HFFc6 (cell line): ENCODE measurements at regions not wholly inside any gene's neighbourhood (a gene's known extent, or its start where the extent isn't known, plus 50 kb on each side); places are given as distances from the start of the nearest gene placed in this dataset.
"Not testable (repeated sequence)": the region's sequence is repeated elsewhere in the genome, so short reads cannot be mapped to it uniquely, and the experiment has no call there.

Source experiments
- DNase-seq: peaks from one replicate; pipeline ENCODE4 v3.0.0-alpha.2; 2018
- H3K27ac Mint-ChIP-seq: 2 replicates; pipeline ENCODE4 v1.8.0; 2020; ENCODE audit warnings: mild to moderate bottlenecking, mixed read lengths
- H3K27me3 Mint-ChIP-seq: 2 replicates; pipeline ENCODE4 v1.8.0; 2021; ENCODE audit warnings: mild to moderate bottlenecking, moderate library complexity, mixed read lengths; ENCODE audit not compliant: insufficient read depth
- H3K36me3 Mint-ChIP-seq: 2 replicates; pipeline ENCODE4 v1.8.0; 2021; ENCODE audit warnings: low read depth, mixed read lengths
- H3K4me1 Mint-ChIP-seq: 2 replicates; pipeline ENCODE4 v1.8.0; 2020; ENCODE audit warnings: low read depth, mixed read lengths
- H3K4me3 Mint-ChIP-seq: 2 replicates; pipeline ENCODE4 v1.8.0; 2020; ENCODE audit warnings: mild to moderate bottlenecking, moderate library complexity, mixed read lengths
- H3K9me3 Mint-ChIP-seq: 2 replicates; pipeline ENCODE4 v1.8.0; 2020; ENCODE audit warnings: mild to moderate bottlenecking, mixed read lengths
- CTCF ChIP-seq: fragments of 200-600 bp; sonication (generic); IDR thresholded peaks from 2 replicates; pipeline ENCODE4 v1.5.0; 2021; ENCODE audit warnings: antibody characterized with exemption, mild to moderate bottlenecking

GRCh38 chr22:34414467-34415440 lies 494.5 kb upstream of the LARGE1 start:
- TF ChIP-seq CTCF = peak; percentile 45; the same call in 1 of the 2 replicates
- H3K36me3 Mint-ChIP-seq = peaks cover 7% of the 10 kb centered on the region; the same call in 1 of the 2 replicates
- H3K4me1 Mint-ChIP-seq = no peaks in the 10 kb centered on the region
- no peak overlapping the region for H3K27ac Mint-ChIP-seq
- peaks cover 45% of the 10 kb centered on the region for H3K9me3 Mint-ChIP-seq
- DNase-seq = no peak
- H3K4me3 Mint-ChIP-seq = no peak overlapping the region
- H3K27me3 Mint-ChIP-seq = no peaks in the 10 kb centered on the region; the same call in 1 of the 2 replicates

- Mint-ChIP-seq H3K4me1 (no peaks in the 10 kb centered on the region), H3K27ac (no peak overlapping the region), H3K27me3 (no peaks in the 10 kb centered on the region; the same call in 1 of the 2 replicates), H3K9me3 (peaks cover 50% of the 10 kb centered on the region), H3K36me3 (peaks cover 7% of the 10 kb centered on the region; the same call in 1 of the 2 replicates), H3K4me3 (no peak overlapping the region)
- no peak for TF ChIP-seq CTCF
- no peak for DNase-seq
Measured at GRCh38 chr22:34416022-34416860, 496.0 kb upstream of the LARGE1 start.

GRCh38 chr22:34422948-34423347 lies 502.7 kb upstream of the LARGE1 start:
- DNase-seq, H3K4me3 Mint-ChIP-seq, H3K36me3 Mint-ChIP-seq, H3K27me3 Mint-ChIP-seq, H3K27ac Mint-ChIP-seq, H3K4me1 Mint-ChIP-seq: not testable (repeated sequence)
- peaks cover 60% of the 10 kb centered on the region for H3K9me3 Mint-ChIP-seq

- no peaks in the 10 kb centered on the region; the same call in 1 of the 2 replicates for H3K36me3 Mint-ChIP-seq
- no peak for TF ChIP-seq CTCF
- H3K9me3 Mint-ChIP-seq = peaks cover 63% of the 10 kb centered on the region
- DNase-seq = no peak
- H3K4me1 Mint-ChIP-seq = no peaks in the 10 kb centered on the region
- H3K4me3 Mint-ChIP-seq = no peak overlapping the region
- H3K27ac Mint-ChIP-seq = no peak overlapping the region
- H3K27me3 Mint-ChIP-seq = no peaks in the 10 kb centered on the region
Measured at GRCh38 chr22:34427436-34427835, 507.2 kb upstream of the LARGE1 start.

- no peaks in the 10 kb centered on the region for H3K4me1 Mint-ChIP-seq
- no peaks in the 10 kb centered on the region for H3K27me3 Mint-ChIP-seq
- H3K4me3 Mint-ChIP-seq = no peak overlapping the region
- H3K27ac Mint-ChIP-seq = no peak overlapping the region
- TF ChIP-seq CTCF = no peak
- peaks cover 67% of the 10 kb centered on the region for H3K9me3 Mint-ChIP-seq
- H3K36me3 Mint-ChIP-seq = no peaks in the 10 kb centered on the region; the same call in 1 of the 2 replicates
- DNase-seq = no peak
Measured at GRCh38 chr22:34427841-34428240, 507.6 kb upstream of the LARGE1 start.
